ENCODE measurements at regions not wholly inside any gene's neighbourhood (a gene's known extent, or its start where the extent isn't known, plus 50 kb on each side); places are given as distances from the start of the nearest gene placed in this dataset.

DNA sequence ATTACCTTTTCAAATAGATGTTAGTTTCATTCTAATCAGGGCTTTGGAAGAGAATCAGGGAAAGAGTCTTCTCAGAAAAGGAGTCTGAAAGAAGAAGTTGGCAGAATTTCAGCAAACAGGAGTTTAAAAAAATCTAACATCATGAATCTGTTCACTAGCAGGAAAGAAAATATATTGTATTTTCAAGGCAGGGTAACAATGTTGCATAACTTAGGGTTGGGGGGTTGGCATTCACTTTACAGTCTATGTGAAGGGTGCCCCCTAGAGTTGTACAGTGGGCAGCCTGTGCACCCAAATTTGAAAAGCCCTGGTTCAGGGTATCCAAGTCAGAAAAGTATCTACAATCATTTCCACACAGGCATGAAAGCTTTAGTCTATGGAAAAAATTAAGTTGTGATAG is 348.4 kb upstream of the SLC30A5 start:
- Histone ChIP-seq H3K4me2 (ENCODE audit: low read length) (no peak overlapping the region), H3K4me3 (ENCODE audit: low read depth, low read length, poor library complexity, severe bottlenecking) (no peak overlapping the region), H3K79me2 (ENCODE audit: insufficient read depth, low read depth, low read length) (no peaks in the 10 kb centered on the region), H4K20me1 (ENCODE audit: insufficient read depth, low read length) (no peaks in the 10 kb centered on the region), H3K9me3 (ENCODE audit: low read length) (no peaks in the 10 kb centered on the region), H3K27ac (ENCODE audit: low read depth, low read length, poor library complexity, severe bottlenecking) (no peak overlapping the region), H3K4me1 (ENCODE audit: insufficient read depth, low read length, poor library complexity, severe bottlenecking) (no peaks in the 10 kb centered on the region), H3K9me2 (ENCODE audit: insufficient read depth, low read length) (no peaks in the 10 kb centered on the region), H2AFZ (ENCODE audit: low read length) (no peak overlapping the region), H3K36me3 (ENCODE audit: insufficient read depth, low read length) (no peaks in the 10 kb centered on the region)
- ChIA-PET POLR2A (no interaction called here), CTCF (ENCODE audit: unreplicated experiment) (no interaction called here)
- intact Hi-C loops (cut with micrococcal nuclease; ENCODE audit: unreplicated experiment) = no loop called here
- DNase-seq (ENCODE audit: low spot score) = no peak
- BruUV-seq (replicated peaks) = no TSS peak
- TF ChIP-seq, protein P1, sequence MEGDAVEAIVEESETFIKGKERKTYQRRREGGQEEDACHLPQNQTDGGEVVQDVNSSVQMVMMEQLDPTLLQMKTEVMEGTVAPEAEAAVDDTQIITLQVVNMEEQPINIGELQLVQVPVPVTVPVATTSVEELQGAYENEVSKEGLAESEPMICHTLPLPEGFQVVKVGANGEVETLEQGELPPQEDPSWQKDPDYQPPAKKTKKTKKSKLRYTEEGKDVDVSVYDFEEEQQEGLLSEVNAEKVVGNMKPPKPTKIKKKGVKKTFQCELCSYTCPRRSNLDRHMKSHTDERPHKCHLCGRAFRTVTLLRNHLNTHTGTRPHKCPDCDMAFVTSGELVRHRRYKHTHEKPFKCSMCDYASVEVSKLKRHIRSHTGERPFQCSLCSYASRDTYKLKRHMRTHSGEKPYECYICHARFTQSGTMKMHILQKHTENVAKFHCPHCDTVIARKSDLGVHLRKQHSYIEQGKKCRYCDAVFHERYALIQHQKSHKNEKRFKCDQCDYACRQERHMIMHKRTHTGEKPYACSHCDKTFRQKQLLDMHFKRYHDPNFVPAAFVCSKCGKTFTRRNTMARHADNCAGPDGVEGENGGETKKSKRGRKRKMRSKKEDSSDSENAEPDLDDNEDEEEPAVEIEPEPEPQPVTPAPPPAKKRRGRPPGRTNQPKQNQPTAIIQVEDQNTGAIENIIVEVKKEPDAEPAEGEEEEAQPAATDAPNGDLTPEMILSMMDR (conservative IDR thresholded peaks at IDR 0.05; ENCODE audit: low read length) = peak; percentile 47; the same call in 1 of the 2 replicates
- no peak for TF ChIP-seq EZH2phosphoT487 (IDR thresholded peaks at IDR 0.05; ENCODE audit: borderline replicate concordance, low read depth, low read length)

DNA sequence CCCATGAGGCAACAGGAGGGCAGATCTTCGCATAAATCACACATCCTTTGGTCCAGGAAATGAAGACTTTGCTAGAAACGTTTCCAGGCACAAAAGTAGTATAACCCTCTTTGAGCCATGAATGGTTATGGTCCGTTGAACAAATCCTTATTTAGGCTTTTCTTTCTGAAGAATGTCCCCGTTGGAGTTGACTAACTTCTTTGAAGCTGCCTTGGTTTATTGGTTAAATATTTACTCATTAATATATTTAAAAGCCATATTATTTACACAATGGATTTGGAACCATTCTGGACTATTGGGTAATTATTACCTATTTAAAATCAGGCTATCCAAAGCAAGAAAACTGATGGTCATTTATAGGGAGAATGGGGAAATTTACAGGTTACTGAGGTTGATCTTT is 347.6 kb upstream of the SLC30A5 start:
- H3K79me2 ChIP-seq (ENCODE audit: insufficient read depth, low read depth, low read length) = no peaks in the 10 kb centered on the region
- H3K4me3 ChIP-seq (ENCODE audit: low read depth, low read length, poor library complexity, severe bottlenecking) = no peak overlapping the region
- no peaks in the 10 kb centered on the region for H3K4me1 ChIP-seq (ENCODE audit: insufficient read depth, low read length, poor library complexity, severe bottlenecking)
- intact Hi-C loops (cut with micrococcal nuclease; ENCODE audit: unreplicated experiment) = no loop called here
- no peak for TF ChIP-seq EZH2phosphoT487 (IDR thresholded peaks at IDR 0.05; ENCODE audit: borderline replicate concordance, low read depth, low read length)
- TF ChIP-seq, protein P1 (conservative IDR thresholded peaks at IDR 0.05; ENCODE audit: low read length) = no peak
- no peaks in the 10 kb centered on the region for H4K20me1 ChIP-seq (ENCODE audit: insufficient read depth, low read length)
- BruUV-seq (replicated peaks) = no TSS peak
- ChIA-PET CTCF (ENCODE audit: unreplicated experiment) (no interaction called here), POLR2A (no interaction called here)
- no peaks in the 10 kb centered on the region for H3K36me3 ChIP-seq (ENCODE audit: insufficient read depth, low read length)
- H3K27ac ChIP-seq (ENCODE audit: low read depth, low read length, poor library complexity, severe bottlenecking) = no peak overlapping the region
- H3K9me3 ChIP-seq (ENCODE audit: low read length) = no peaks in the 10 kb centered on the region
- H3K4me2 ChIP-seq (ENCODE audit: low read length) = no peak overlapping the region
- H3K9me2 ChIP-seq (ENCODE audit: insufficient read depth, low read length) = no peaks in the 10 kb centered on the region
- H2AFZ ChIP-seq (ENCODE audit: low read length) = no peak overlapping the region
- no peak for DNase-seq (ENCODE audit: low spot score)

DNA sequence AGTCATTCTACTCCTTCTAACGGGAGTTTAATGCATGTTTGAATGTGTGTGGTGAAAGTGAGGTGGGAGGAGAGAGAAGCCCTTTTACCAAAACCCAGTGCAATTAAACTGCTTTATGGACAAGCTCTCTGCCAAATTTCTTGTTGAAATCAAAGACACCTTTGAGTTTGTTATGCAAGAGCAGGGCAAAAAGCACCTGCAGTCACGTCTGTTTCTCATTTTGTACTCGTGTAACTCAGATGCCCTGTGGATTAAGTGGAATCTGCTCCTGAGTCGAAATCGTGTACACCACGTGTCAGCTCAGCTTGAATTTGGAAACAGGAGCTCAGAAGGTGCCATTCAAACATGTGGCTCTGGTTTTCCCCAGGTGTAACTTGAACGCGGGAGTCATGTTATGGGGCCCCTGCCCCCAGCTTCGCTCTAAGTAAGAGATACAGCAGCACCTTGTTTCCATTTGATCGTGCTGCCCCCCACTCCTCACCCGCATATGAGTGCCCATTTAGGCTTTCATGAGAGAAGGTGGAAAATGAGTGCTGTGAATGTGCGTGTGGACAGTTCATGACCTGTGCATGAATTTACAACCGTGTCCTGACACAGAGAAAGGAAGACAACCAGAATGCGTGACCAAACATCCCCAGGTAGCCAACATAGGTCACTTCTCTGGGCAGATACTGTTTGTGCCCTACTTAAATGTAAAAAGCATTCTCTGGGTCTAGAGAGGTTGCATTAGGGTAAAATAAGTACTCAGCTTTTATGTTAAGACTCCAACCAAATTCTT is 347.0 kb upstream of the SLC30A5 start:
- no peaks in the 10 kb centered on the region for H3K9me2 ChIP-seq (ENCODE audit: insufficient read depth, low read length)
- H3K79me2 ChIP-seq (ENCODE audit: insufficient read depth, low read depth, low read length) = no peaks in the 10 kb centered on the region
- no peak overlapping the region for H2AFZ ChIP-seq (ENCODE audit: low read length)
- intact Hi-C loops (cut with micrococcal nuclease; ENCODE audit: unreplicated experiment) = no loop called here
- no peaks in the 10 kb centered on the region for H3K4me1 ChIP-seq (ENCODE audit: insufficient read depth, low read length, poor library complexity, severe bottlenecking)
- no peaks in the 10 kb centered on the region for H4K20me1 ChIP-seq (ENCODE audit: insufficient read depth, low read length)
- TF ChIP-seq EZH2phosphoT487 (IDR thresholded peaks at IDR 0.05; ENCODE audit: borderline replicate concordance, low read depth, low read length) = no peak
- TF ChIP-seq, protein P1 (conservative IDR thresholded peaks at IDR 0.05; ENCODE audit: low read length) = no peak
- DNase-seq (ENCODE audit: low spot score) = no peak
- no peak overlapping the region for H3K27ac ChIP-seq (ENCODE audit: low read depth, low read length, poor library complexity, severe bottlenecking)
- H3K36me3 ChIP-seq (ENCODE audit: insufficient read depth, low read length) = no peaks in the 10 kb centered on the region
- CTCF ChIA-PET (ENCODE audit: unreplicated experiment) = no interaction called here
- H3K4me3 ChIP-seq (ENCODE audit: low read depth, low read length, poor library complexity, severe bottlenecking) = no peak overlapping the region
- no peaks in the 10 kb centered on the region for H3K9me3 ChIP-seq (ENCODE audit: low read length)
- no peak overlapping the region for H3K4me2 ChIP-seq (ENCODE audit: low read length)
- BruUV-seq (replicated peaks) = no TSS peak
- POLR2A ChIA-PET = no interaction called here
